H1 (cell line): ENCODE measurements at regions not wholly inside any gene's neighbourhood (a gene's known extent, or its start where the extent isn't known, plus 50 kb on each side); places are given as distances from the start of the nearest gene placed in this dataset.

Source experiments
- CTCF ChIA-PET: fragments of 300-600 bp; sonication (Branson Sonifier 250); formaldehyde crosslinking; loops from one replicate; lab custom pipeline; 2021; ENCODE audit not compliant: partially characterized antibody; lab: Charles Lee
- POLR2A ChIA-PET: fragments of 300-600 bp; sonication (Branson Sonifier 250); formaldehyde crosslinking; loops from one replicate; lab custom pipeline; 2021; ENCODE audit warnings: inconsistent platforms; ENCODE audit not compliant: partially characterized antibody; lab: Charles Lee
- DNase-seq, 2 experiments: peaks; one replicate each; pipeline versions ENCODE4 v3.0.0 to v3.0.0-alpha.2; 2010 to 2022; ENCODE audit warnings: low spot score in 2 of 2, low read depth in 1 of 2, mixed read lengths in 1 of 2
- FAIRE-seq: peaks from 2 replicates; lab custom pipeline; 2011; peaks lifted over from hg19 to GRCh38; lab: Jason Lieb, UNC
- H2AFZ ChIP-seq: 2 replicates; pipeline ENCODE4 v1.8.1; 2012; ENCODE audit warnings: low read length, inconsistent platforms
- H2AK5ac ChIP-seq: 2 replicates; pipeline ENCODE4 v1.6.1; 2013; ENCODE audit warnings: low read depth, low read length
- H2BK120ac ChIP-seq: replicated peaks from 2 replicates; pipeline ENCODE3; 2013; ENCODE audit warnings: low read depth, low read length, inconsistent platforms
- H2BK12ac ChIP-seq: 2 replicates; pipeline ENCODE4 v1.6.1; 2013; ENCODE audit warnings: low read depth, low read length
- H2BK15ac ChIP-seq: 2 replicates; pipeline ENCODE4 v1.6.1; 2013; ENCODE audit warnings: low read length
- H2BK20ac ChIP-seq: 2 replicates; pipeline ENCODE4 v1.6.1; 2013; ENCODE audit warnings: low read length
- H2BK5ac ChIP-seq: 2 replicates; pipeline ENCODE4 v1.6.1; 2013; ENCODE audit warnings: low read depth, low read length
- H3K14ac ChIP-seq: 2 replicates; pipeline ENCODE4 v1.6.1; 2013; ENCODE audit warnings: inconsistent platforms; ENCODE audit not compliant: insufficient read length
- H3K18ac ChIP-seq: 2 replicates; pipeline ENCODE4 v1.6.1; 2013; ENCODE audit warnings: low read length; ENCODE audit errors: extremely low read depth
- H3K23ac ChIP-seq: 2 replicates; pipeline ENCODE4 v1.6.1; 2013; ENCODE audit warnings: inconsistent platforms; ENCODE audit not compliant: insufficient read length
- H3K23me2 ChIP-seq: 2 replicates; pipeline ENCODE4 v1.6.1; 2013; ENCODE audit warnings: low read depth, low read length
- H3K27ac ChIP-seq: 2 replicates; pipeline ENCODE4 v1.6.1; 2011; ENCODE audit warnings: low read depth, low read length, inconsistent platforms
- H3K27me3 ChIP-seq, 4 experiments: replicated peaks in 1 of 4; 1 replicate in 1 of 4; 2 replicates in 3 of 4; pipeline versions ENCODE4 v1.6.1 to v1.8.1; 2011 to 2013; ENCODE audit warnings: low read length in 3 of 4, mild to moderate bottlenecking in 3 of 4, inconsistent platforms in 2 of 4, mixed read lengths in 2 of 4, moderate library complexity in 1 of 4; ENCODE audit not compliant: control insufficient read depth in 3 of 4, insufficient read depth in 3 of 4; ENCODE audit errors: extremely low read depth in 1 of 4
- H3K36me3 ChIP-seq, 4 experiments: 2 replicates each; pipeline versions ENCODE4 v1.6.1 to v1.8.1; 2011 to 2013; ENCODE audit warnings: mild to moderate bottlenecking in 4 of 4, low read length in 3 of 4, moderate library complexity in 2 of 4, control low read depth in 1 of 4, inconsistent platforms in 1 of 4; ENCODE audit not compliant: insufficient read depth in 4 of 4, control insufficient read depth in 2 of 4
- H3K4ac ChIP-seq: replicated peaks from 2 replicates; pipeline ENCODE3; 2013; ENCODE audit warnings: low read length, low read depth, mixed read lengths, inconsistent platforms; ENCODE audit not compliant: insufficient read length
- H3K4me1 ChIP-seq, 4 experiments: replicated peaks in 1 of 4; 1 replicate in 1 of 4; 2 replicates in 3 of 4; pipeline versions ENCODE4 v1.6.1 to v1.8.1; 2011 to 2013; ENCODE audit warnings: low read length in 3 of 4, inconsistent platforms in 2 of 4, mixed read lengths in 1 of 4; ENCODE audit not compliant: insufficient read depth in 4 of 4, control insufficient read depth in 3 of 4
- H3K4me2 ChIP-seq, 2 experiments: 2 replicates each; pipeline versions ENCODE4 v1.6.1 to v1.8.1; 2011 to 2013; ENCODE audit warnings: low read depth in 2 of 2, low read length in 2 of 2, control low read depth in 1 of 2, inconsistent platforms in 1 of 2, mild to moderate bottlenecking in 1 of 2; ENCODE audit not compliant: insufficient read depth in 1 of 2
- H3K4me3 ChIP-seq, 4 experiments: fragments of 200-600, 300-600 bp in 1 of 4; sonication (generic), shearing (Covaris generic), sonication (Bioruptor Twin) in 1 of 4; 2 replicates each; pipeline versions ENCODE4 v1.5.1 to v1.8.1; 2011 to 2016; ENCODE audit warnings: low read length in 4 of 4, low read depth in 3 of 4, control low read depth in 2 of 4, inconsistent platforms in 2 of 4, mild to moderate bottlenecking in 2 of 4, mixed read lengths in 1 of 4, moderate library complexity in 1 of 4; ENCODE audit not compliant: insufficient read depth in 2 of 4; ENCODE audit errors: extremely low read depth in 1 of 4
- H3K56ac ChIP-seq: replicated peaks from 2 replicates; pipeline ENCODE3; 2013; ENCODE audit warnings: low read depth, mild to moderate bottlenecking, mixed read lengths, low read length, inconsistent platforms; ENCODE audit not compliant: insufficient read length
- H3K79me1 ChIP-seq: 2 replicates; pipeline ENCODE4 v1.6.1; 2013; ENCODE audit warnings: low read depth, low read length, control low read depth
- H3K79me2 ChIP-seq, 2 experiments: 2 replicates each; pipeline versions ENCODE4 v1.6.1 to v1.8.1; 2012 to 2013; ENCODE audit warnings: low read length in 2 of 2, mild to moderate bottlenecking in 2 of 2, inconsistent platforms in 1 of 2; ENCODE audit not compliant: insufficient read depth in 2 of 2, control insufficient read depth in 1 of 2
- H3K9ac ChIP-seq, 4 experiments: replicated peaks in 1 of 4; 1 replicate in 1 of 4; 2 replicates in 3 of 4; pipeline versions ENCODE4 v1.6.1 to v1.8.1; 2011 to 2013; ENCODE audit warnings: low read depth in 3 of 4, low read length in 3 of 4, control low read depth in 2 of 4, mild to moderate bottlenecking in 2 of 4, moderate library complexity in 2 of 4, inconsistent platforms in 1 of 4; ENCODE audit errors: extremely low read depth in 1 of 4
- H3K9me3 ChIP-seq, 2 experiments: 2 replicates each; pipeline versions ENCODE4 v1.6.1 to v1.8.1; 2012 to 2013; ENCODE audit warnings: mild to moderate bottlenecking in 2 of 2, moderate library complexity in 2 of 2, control low read depth in 1 of 2, inconsistent platforms in 1 of 2, low read depth in 1 of 2, low read length in 1 of 2, mixed read lengths in 1 of 2; ENCODE audit not compliant: insufficient read depth in 2 of 2
- H4K20me1 ChIP-seq, 2 experiments: replicated peaks in 1 of 2; 2 replicates each; pipeline versions ENCODE3 to v1.8.1; 2011 to 2013; ENCODE audit warnings: inconsistent platforms in 2 of 2, low read length in 2 of 2, mild to moderate bottlenecking in 1 of 2; ENCODE audit not compliant: insufficient read depth in 2 of 2, control insufficient read depth in 1 of 2
- H4K5ac ChIP-seq: 2 replicates; pipeline ENCODE4 v1.6.1; 2013; ENCODE audit warnings: low read length, low read depth, mixed read lengths, inconsistent platforms; ENCODE audit not compliant: insufficient read length
- H4K8ac ChIP-seq: 2 replicates; pipeline ENCODE4 v1.8.0; 2013; ENCODE audit warnings: mild to moderate bottlenecking, moderate library complexity, low read length, inconsistent platforms; ENCODE audit not compliant: insufficient read depth; ENCODE audit errors: extremely low read depth
- H4K91ac ChIP-seq: replicated peaks from 2 replicates; pipeline ENCODE3; 2013; ENCODE audit warnings: low read length, mixed read lengths, inconsistent platforms; ENCODE audit not compliant: insufficient read length
- BACH1 ChIP-seq: IDR thresholded peaks from 2 replicates; pipeline ENCODE4 v1.6.1; 2012; ENCODE audit warnings: low read length, improper control_type of control experiment
- KDM1A ChIP-seq: fragments of 200-600, 300-600 bp; sonication (generic); IDR thresholded peaks from 2 replicates; pipeline ENCODE4 v1.7.1; 2016; ENCODE audit warnings: mild to moderate bottlenecking, low read length, borderline replicate concordance
- PHF8 ChIP-seq: fragments of 200-600 bp; sonication (generic); conservative IDR thresholded peaks from 2 replicates; pipeline ENCODE4 v1.7.1; 2012; ENCODE audit warnings: low read depth, mild to moderate bottlenecking, inconsistent platforms, low read length, moderate library complexity
- POU5F1 ChIP-seq: IDR thresholded peaks from 2 replicates; pipeline ENCODE4 v1.6.1; 2011; ENCODE audit warnings: low read depth, mild to moderate bottlenecking, low read length, moderate library complexity
- RAD21 ChIP-seq, 2 experiments: IDR thresholded peaks in 1 of 2; conservative IDR thresholded peaks in 1 of 2; 2 replicates each; pipeline ENCODE4 v1.6.1; 2011; ENCODE audit warnings: low read depth in 2 of 2, low read length in 2 of 2, improper control_type of control experiment in 1 of 2, inconsistent platforms in 1 of 2, mild to moderate bottlenecking in 1 of 2, moderate library complexity in 1 of 2
- WGBS, 2 experiments: shearing (Covaris generic) in 1 of 2; methylation state at CpG; one replicate each; pipeline versions ENCODE4 v1.1.6 to v1.1.7; 2013 to 2015; ENCODE audit warnings: low lambda C conversion rate in 2 of 2, mixed read lengths in 2 of 2, inconsistent platforms in 1 of 2, low coverage in 1 of 2, missing lambda C conversion rate in 1 of 2; ENCODE audit not compliant: insufficient replicate concordance in 2 of 2, insufficient coverage in 1 of 2, insufficient read length in 1 of 2; ENCODE audit errors: extremely low coverage in 1 of 2, missing lambda C conversion rate in 1 of 2; 5-methylcytosine and 5-hydroxymethylcytosine counted together
- TF ChIP-seq, protein P1 (sequence below), 3 experiments: IDR thresholded peaks; 1 replicate in 2 of 3; 2 replicates in 1 of 3; pipeline versions ENCODE4 v1.5.1 to v1.6.1; 2011; ENCODE audit warnings: low read length in 3 of 3, mild to moderate bottlenecking in 3 of 3, inconsistent platforms in 2 of 3, low read depth in 1 of 3, moderate library complexity in 1 of 3; ENCODE audit not compliant: insufficient read depth in 1 of 3; ENCODE audit errors: control extremely low read depth in 1 of 3

DNA sequence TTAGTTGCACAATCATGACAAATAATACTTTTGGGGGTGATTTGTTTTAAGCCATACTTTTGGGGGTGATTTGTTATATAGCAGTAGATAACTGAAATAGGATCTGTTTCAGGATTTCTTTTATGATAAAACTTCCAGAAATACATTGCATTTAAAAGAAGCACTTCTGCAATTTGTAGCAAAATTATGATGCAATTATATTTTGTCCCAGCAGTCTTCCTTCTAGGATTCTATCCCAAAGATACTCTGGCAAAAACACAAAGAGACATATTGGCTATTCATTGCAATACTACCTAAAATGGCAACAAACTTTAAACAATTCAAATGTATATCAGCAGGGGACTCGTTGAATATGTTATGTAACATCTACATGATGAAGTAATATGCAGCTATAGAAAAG, 78.9 kb upstream of the ANKRD28 start:
- H3K23me2 ChIP-seq, result no peaks in the 10 kb centered on the region
- H3K4me1 ChIP-seq, result no peaks in the 10 kb centered on the region
- H3K79me1 ChIP-seq, result no peaks in the 10 kb centered on the region
- H2BK120ac ChIP-seq, result no peak overlapping the region
- no peak overlapping the region for H3K4me3 ChIP-seq
- H4K8ac ChIP-seq, result no peak overlapping the region
- no peak overlapping the region for H2BK5ac ChIP-seq
- H4K91ac ChIP-seq, result no peak overlapping the region
- FAIRE-seq (no peak), DNase-seq (no peak)
- H3K56ac ChIP-seq, result no peak overlapping the region
- POLR2A ChIA-PET, result no interaction called here
- no peak overlapping the region for H2BK20ac ChIP-seq
- no peak overlapping the region for H4K5ac ChIP-seq
- no peak overlapping the region for H2AK5ac ChIP-seq
- peaks cover 0 to 3% (median 0%) of the 10 kb centered on the region in 4 experiments; a peak in 1 of 8 replicates for H3K36me3 ChIP-seq
- no peak overlapping the region for H3K4me2 ChIP-seq
- CTCF ChIA-PET, result interaction anchor here (1.1 to 2.3 kb wide), 2 partner anchors 10 to 65 kb away, joined by 3 to 8 read pairs; no protein-coding TSS in a partner anchor
- peaks cover 1 to 3% of the 10 kb centered on the region in 2 experiments for H3K9me3 ChIP-seq
- no peak overlapping the region for H3K27ac ChIP-seq
- no peak overlapping the region for H3K9ac ChIP-seq
- H3K4ac ChIP-seq, result no peak overlapping the region
- 86% methylated on average over 1 of the region's 1 CpG; no CpG with 5 or more reads in 1 of the 2 experiments for WGBS, 2 experiments
- no peaks in the 10 kb centered on the region for H3K79me2 ChIP-seq
- no peak overlapping the region for H3K23ac ChIP-seq
- no peak overlapping the region for H2BK12ac ChIP-seq
- H2AFZ ChIP-seq, result no peak overlapping the region
- H2BK15ac ChIP-seq, result no peak overlapping the region
- no peaks in the 10 kb centered on the region for H4K20me1 ChIP-seq
- H3K18ac ChIP-seq, result no peak overlapping the region
- H3K14ac ChIP-seq, result no peak overlapping the region
- H3K27me3 ChIP-seq, result no peaks in the 10 kb centered on the region
- TF ChIP-seq, protein P1, sequence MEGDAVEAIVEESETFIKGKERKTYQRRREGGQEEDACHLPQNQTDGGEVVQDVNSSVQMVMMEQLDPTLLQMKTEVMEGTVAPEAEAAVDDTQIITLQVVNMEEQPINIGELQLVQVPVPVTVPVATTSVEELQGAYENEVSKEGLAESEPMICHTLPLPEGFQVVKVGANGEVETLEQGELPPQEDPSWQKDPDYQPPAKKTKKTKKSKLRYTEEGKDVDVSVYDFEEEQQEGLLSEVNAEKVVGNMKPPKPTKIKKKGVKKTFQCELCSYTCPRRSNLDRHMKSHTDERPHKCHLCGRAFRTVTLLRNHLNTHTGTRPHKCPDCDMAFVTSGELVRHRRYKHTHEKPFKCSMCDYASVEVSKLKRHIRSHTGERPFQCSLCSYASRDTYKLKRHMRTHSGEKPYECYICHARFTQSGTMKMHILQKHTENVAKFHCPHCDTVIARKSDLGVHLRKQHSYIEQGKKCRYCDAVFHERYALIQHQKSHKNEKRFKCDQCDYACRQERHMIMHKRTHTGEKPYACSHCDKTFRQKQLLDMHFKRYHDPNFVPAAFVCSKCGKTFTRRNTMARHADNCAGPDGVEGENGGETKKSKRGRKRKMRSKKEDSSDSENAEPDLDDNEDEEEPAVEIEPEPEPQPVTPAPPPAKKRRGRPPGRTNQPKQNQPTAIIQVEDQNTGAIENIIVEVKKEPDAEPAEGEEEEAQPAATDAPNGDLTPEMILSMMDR (IDR thresholded peaks at IDR 0.05; ENCODE audit: control extremely low read depth in 1 of 3, insufficient read depth in 1 of 3, low read depth in 1 of 3, low read length in 3 of 3), result no peak
- TF ChIP-seq RAD21 (IDR thresholded peaks at IDR 0.05 in 1 of 2, conservative IDR thresholded peaks at IDR 0.05 in 1 of 2; ENCODE audit: low read depth in 2 of 2, low read length in 2 of 2) (no peak), PHF8 (no peak), POU5F1 (no peak), KDM1A (no peak), BACH1 (no peak)
